GM19025 (cell line): ENCODE measurements at regions not wholly inside any gene's neighbourhood (a gene's known extent, or its start where the extent isn't known, plus 50 kb on each side); places are given as distances from the start of the nearest gene placed in this dataset.
A peak's percentile ranks its signal among the peaks of the same experiment; 100 is the strongest.
"Not testable (repeated sequence)": the region's sequence is repeated elsewhere in the genome, so short reads cannot be mapped to it uniquely, and the experiment has no call there.

Experiments
- ATAC-seq: cut with Tn5 transposase; IDR thresholded peaks from one replicate; pipeline ENCODE4 v1.9.1; 2021; ENCODE audit warnings: mild to moderate bottlenecking, low read depth, moderate library complexity; ENCODE audit not compliant: unreplicated experiment

GRCh38 chr7:32659853-32660252, 164.6 kb downstream of the AVL9 start:
- ATAC-seq: no peak

GRCh38 chr7:32658467-32658869, 163.2 kb downstream of the AVL9 start:
- peak; percentile 64 for ATAC-seq

DNA sequence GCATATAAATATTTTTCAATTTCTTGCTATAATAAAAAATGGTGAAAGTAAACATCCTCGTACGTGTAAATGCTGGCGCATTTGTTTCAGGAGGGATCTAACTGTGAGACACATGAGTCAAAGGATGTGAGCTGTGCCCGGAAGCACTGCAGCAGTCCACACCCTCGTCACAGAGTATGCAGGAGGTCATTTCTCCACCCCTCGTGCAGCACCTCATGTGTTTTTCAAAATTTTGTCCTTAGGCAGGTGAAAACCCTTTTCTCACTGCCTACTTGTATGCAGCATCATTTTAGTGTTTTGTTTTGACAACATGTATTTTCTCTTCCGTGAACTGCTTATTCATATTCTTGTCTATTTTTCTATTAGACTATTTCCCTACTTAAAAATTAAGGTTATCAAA, 162.7 kb downstream of the AVL9 start:
- ATAC-seq: peak; percentile 49

DNA sequence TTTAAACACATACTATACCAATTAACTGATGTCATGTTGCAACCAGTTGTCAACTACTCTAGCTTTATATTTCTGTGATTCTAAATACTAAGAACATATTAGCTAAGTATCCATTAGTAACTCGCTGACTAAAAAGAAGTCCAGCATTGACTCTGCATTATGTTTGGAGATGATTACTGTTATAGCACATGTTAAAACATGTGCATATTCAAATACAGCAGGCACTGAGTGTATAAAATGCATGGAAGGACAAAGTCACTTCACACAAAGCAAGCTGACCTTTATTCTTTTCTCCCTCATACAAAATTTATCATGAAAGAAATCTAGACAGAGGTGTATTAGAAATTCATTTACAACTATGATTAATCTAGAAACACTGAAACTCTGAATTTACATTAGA, 159.3 kb downstream of the AVL9 start:
- not testable (repeated sequence) for ATAC-seq

GRCh38 chr7:32650356-32650755, 155.1 kb downstream of the AVL9 start:
- not testable (repeated sequence) for ATAC-seq

GRCh38 chr7:32648408-32649156, 153.3 kb downstream of the AVL9 start:
- no peak for ATAC-seq

DNA sequence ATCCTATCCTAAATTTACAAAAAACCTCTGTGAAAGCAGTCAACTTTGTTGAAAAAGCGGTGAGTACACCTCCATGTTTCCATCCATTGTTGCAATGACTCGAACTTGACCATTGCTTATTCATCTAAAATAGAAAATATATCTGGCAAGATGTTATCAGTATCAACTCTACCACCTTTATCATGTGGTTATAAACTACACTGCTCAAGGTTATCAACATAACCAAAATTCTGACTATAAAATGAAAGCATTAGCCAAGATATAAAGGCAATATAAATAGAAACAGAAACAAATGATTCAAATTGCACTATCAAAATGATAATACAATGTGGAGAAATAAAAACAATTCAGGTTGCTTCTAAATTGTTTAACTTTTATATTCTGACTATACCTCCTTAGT, 150.0 kb downstream of the AVL9 start:
- not testable (repeated sequence) for ATAC-seq

- no peak for ATAC-seq
Measured at GRCh38 chr7:32643194-32643593, 147.9 kb downstream of the AVL9 start.

- ATAC-seq: no peak
Measured at GRCh38 chr7:32639122-32639521, 143.8 kb downstream of the AVL9 start.

DNA sequence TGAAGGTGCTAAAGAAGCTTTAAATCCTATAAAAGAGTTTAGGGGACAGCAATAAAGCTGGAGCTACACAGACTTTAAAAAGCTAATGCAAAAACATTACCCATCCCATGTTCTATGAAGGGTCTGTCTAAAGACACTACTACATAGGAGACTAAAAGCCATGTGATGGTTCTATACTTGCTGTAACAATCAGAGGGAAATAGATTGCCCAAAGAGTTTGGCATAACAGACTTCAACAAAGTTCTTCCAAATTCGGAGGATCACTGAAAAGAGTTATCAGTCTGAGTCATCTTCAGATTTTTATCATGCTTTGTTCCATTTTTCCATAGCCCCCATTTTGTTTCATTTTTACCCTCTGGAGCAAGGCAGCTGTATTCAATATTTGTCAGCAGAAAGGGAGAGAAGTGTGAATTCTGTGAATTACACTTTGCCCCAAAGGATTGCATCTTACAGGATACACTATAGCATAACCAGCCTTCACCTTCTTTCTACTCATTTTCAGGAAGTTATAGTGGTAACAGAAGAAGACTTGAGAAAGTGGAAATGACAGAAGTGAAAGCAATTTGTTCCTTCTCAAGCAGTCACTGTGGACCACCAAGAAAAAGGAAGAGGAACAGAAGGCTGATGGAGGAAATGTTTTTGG, 143.3 kb downstream of the AVL9 start:
- ATAC-seq: peak; percentile 85
